ENCODE measurements at regions not wholly inside any gene's neighbourhood (a gene's known extent, or its start where the extent isn't known, plus 50 kb on each side); places are given as distances from the start of the nearest gene placed in this dataset.

GRCh38 chr13:52955472-52955874 lies 73.1 kb upstream of the OLFM4 start:
- Histone ChIP-seq H3K4me3 (no peak overlapping the region), H3K27ac (ENCODE audit: extremely low read depth, low read depth, low read length) (no peak overlapping the region), H3K9ac (ENCODE audit: insufficient read depth in 1 of 2, low read depth in 2 of 2, low read length in 2 of 2) (no peak overlapping the region), H3K9me1 (ENCODE audit: control insufficient read depth, insufficient read depth, low read length) (no peaks in the 10 kb centered on the region), H3K9me3 (replicated peaks; ENCODE audit: control insufficient read depth, insufficient read depth, low read depth, low read length) (no peaks in the 10 kb centered on the region), H3K4me2 (ENCODE audit: insufficient read depth, low read length) (no peak overlapping the region), H3K79me2 (ENCODE audit: control insufficient read depth, insufficient read depth, low read length) (no peaks in the 10 kb centered on the region), H3K4me1 (replicated peaks in 1 of 2; ENCODE audit: control insufficient read depth in 2 of 2, insufficient read depth in 2 of 2, low read length in 2 of 2) (no peaks in the 10 kb centered on the region), H3K36me3 (ENCODE audit: control insufficient read depth, insufficient read depth, low read length) (no peaks in the 10 kb centered on the region), H3K27me3 (ENCODE audit: control insufficient read depth in 2 of 2, insufficient read depth in 2 of 2, low read length in 2 of 2) (no peaks in the 10 kb centered on the region), H4K20me1 (replicated peaks; ENCODE audit: control insufficient read depth, insufficient read depth, low read length) (no peaks in the 10 kb centered on the region), H2AFZ (ENCODE audit: low read depth, low read length) (no peak overlapping the region)
- ChIA-PET CTCF (ENCODE audit: low intra/inter-chr PET ratio) (no interaction called here), POLR2A (interaction anchor here (0.7 kb wide), 1 partner anchor 196 kb away, joined by 4 read pairs; no protein-coding TSS in a partner anchor)
- in situ Hi-C loops (cut with MboI), result loop anchor here (25.0 kb wide), 1 partner anchor 343 kb away; no protein-coding TSS in a partner anchor
- no peak for ATAC-seq
- no peak for DNase-seq (ENCODE audit: extremely low read depth in 1 of 4, low spot score in 3 of 4)
- no peak for TF ChIP-seq JUNB (CRISPR knock-in tag; conservative IDR thresholded peaks at IDR 0.05)
- BruUV-seq (replicated peaks), result no TSS peak
- WGBS (ENCODE audit: insufficient coverage, low coverage, missing lambda C conversion rate), result 0% methylated on average over 4 of the region's 4 CpGs
- intact Hi-C loops (cut with micrococcal nuclease), result no loop called here
- FAIRE-seq, result no peak

- CTCF ChIA-PET (ENCODE audit: low intra/inter-chr PET ratio), result no interaction called here
- TF ChIP-seq ZC3H11A (IDR thresholded peaks at IDR 0.05; ENCODE audit: low read depth, low read length) (no peak), OTX1 (CRISPR knock-in tag; IDR thresholded peaks at IDR 0.05) (no peak), ZSCAN32 (CRISPR knock-in tag; IDR thresholded peaks at IDR 0.05) (no peak), HMG20A (CRISPR knock-in tag; conservative IDR thresholded peaks at IDR 0.05) (no peak), ZNF143 (CRISPR knock-in tag; IDR thresholded peaks at IDR 0.05) (no peak), NCOA1 (IDR thresholded peaks at IDR 0.05; ENCODE audit: low read depth) (no peak), TAF15 (IDR thresholded peaks at IDR 0.05; ENCODE audit: low read depth, low read length) (no peak), ESRRA (IDR thresholded peaks at IDR 0.05; ENCODE audit: borderline replicate concordance, low read depth) (no peak)
- TF ChIP-seq, protein P1, sequence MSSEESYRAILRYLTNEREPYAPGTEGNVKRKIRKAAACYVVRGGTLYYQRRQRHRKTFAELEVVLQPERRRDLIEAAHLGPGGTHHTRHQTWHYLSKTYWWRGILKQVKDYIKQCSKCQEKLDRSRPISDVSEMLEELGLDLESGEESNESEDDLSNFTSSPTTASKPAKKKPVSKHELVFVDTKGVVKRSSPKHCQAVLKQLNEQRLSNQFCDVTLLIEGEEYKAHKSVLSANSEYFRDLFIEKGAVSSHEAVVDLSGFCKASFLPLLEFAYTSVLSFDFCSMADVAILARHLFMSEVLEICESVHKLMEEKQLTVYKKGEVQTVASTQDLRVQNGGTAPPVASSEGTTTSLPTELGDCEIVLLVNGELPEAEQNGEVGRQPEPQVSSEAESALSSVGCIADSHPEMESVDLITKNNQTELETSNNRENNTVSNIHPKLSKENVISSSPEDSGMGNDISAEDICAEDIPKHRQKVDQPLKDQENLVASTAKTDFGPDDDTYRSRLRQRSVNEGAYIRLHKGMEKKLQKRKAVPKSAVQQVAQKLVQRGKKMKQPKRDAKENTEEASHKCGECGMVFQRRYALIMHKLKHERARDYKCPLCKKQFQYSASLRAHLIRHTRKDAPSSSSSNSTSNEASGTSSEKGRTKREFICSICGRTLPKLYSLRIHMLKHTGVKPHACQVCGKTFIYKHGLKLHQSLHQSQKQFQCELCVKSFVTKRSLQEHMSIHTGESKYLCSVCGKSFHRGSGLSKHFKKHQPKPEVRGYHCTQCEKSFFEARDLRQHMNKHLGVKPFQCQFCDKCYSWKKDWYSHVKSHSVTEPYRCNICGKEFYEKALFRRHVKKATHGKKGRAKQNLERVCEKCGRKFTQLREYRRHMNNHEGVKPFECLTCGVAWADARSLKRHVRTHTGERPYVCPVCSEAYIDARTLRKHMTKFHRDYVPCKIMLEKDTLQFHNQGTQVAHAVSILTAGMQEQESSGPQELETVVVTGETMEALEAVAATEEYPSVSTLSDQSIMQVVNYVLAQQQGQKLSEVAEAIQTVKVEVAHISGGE (CRISPR knock-in tag; IDR thresholded peaks at IDR 0.05), result no peak
Observed at GRCh38 chr13:52954838-52955237, 73.8 kb upstream of the OLFM4 start.

More at GRCh38 chr13:52954838-52955237, 73.8 kb upstream of the OLFM4 start:
- H3K4me1 ChIP-seq (replicated peaks in 1 of 2; ENCODE audit: control insufficient read depth in 2 of 2, insufficient read depth in 2 of 2, low read length in 2 of 2), result no peaks in the 10 kb centered on the region
- H3K4me2 ChIP-seq (ENCODE audit: insufficient read depth, low read length), result no peak overlapping the region
- no peaks in the 10 kb centered on the region for H3K9me1 ChIP-seq (ENCODE audit: control insufficient read depth, insufficient read depth, low read length)
- no peak overlapping the region for H3K27ac ChIP-seq (ENCODE audit: extremely low read depth, low read depth, low read length)
- no peak for ATAC-seq
- DNase-seq (ENCODE audit: extremely low read depth in 1 of 4, low spot score in 3 of 4), result no peak
- intact Hi-C loops (cut with micrococcal nuclease), result no loop called here
- no peaks in the 10 kb centered on the region for H3K36me3 ChIP-seq (ENCODE audit: control insufficient read depth, insufficient read depth, low read length)
- POLR2A ChIA-PET, result interaction anchor here (0.8 kb wide), 1 partner anchor 11 kb away, joined by 3 read pairs; no protein-coding TSS in a partner anchor
- H3K4me3 ChIP-seq, result no peak overlapping the region
- no peaks in the 10 kb centered on the region for H4K20me1 ChIP-seq (replicated peaks; ENCODE audit: control insufficient read depth, insufficient read depth, low read length)
- no peaks in the 10 kb centered on the region for H3K27me3 ChIP-seq (ENCODE audit: control insufficient read depth in 2 of 2, insufficient read depth in 2 of 2, low read length in 2 of 2)
- 0% methylated on average over 2 of the region's 2 CpGs for WGBS (ENCODE audit: insufficient coverage, low coverage, missing lambda C conversion rate)
- BruUV-seq (replicated peaks), result no TSS peak
- in situ Hi-C loops (cut with MboI), result loop anchor here (25.0 kb wide), 1 partner anchor 343 kb away; no protein-coding TSS in a partner anchor
- no peak for FAIRE-seq
- H3K79me2 ChIP-seq (ENCODE audit: control insufficient read depth, insufficient read depth, low read length), result no peaks in the 10 kb centered on the region
- no peaks in the 10 kb centered on the region for H3K9me3 ChIP-seq (replicated peaks; ENCODE audit: control insufficient read depth, insufficient read depth, low read depth, low read length)
- H3K9ac ChIP-seq (ENCODE audit: insufficient read depth in 1 of 2, low read depth in 2 of 2, low read length in 2 of 2), result no peak overlapping the region
- H2AFZ ChIP-seq (ENCODE audit: low read depth, low read length), result no peak overlapping the region
